GM19239 (cell line): ENCODE measurements at regions not wholly inside any gene's neighbourhood (a gene's known extent, or its start where the extent isn't known, plus 50 kb on each side); places are given as distances from the start of the nearest gene placed in this dataset.

Source experiments
- DNase-seq: peaks from one replicate; pipeline ENCODE4 v3.0.0; 2011; ENCODE audit warnings: low spot score; ENCODE audit not compliant: insufficient read length
- FAIRE-seq: peaks from 2 replicates; lab custom pipeline; 2011; peaks lifted over from hg19 to GRCh38; lab: Jason Lieb, UNC

DNA sequence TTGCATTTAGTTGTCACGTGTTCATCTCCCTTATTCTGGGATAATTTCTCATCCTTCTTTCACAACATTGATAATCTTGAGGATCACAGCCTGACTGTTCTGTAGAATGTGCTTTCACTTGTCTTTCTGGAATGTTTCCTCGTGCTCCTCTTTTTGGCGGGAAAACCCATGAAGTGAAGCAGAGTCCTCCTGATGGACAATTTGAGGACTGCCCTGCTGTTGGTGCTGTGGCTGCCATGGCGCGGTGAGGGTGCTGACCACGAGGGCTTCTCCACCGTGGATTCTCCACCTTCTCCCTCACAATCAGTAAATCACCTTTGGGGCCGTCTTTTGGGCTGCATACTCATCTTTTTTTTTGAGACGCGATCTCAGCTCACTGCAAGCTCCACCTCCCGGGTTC lies 946.9 kb downstream of the BRD1 start:
- DNase-seq (no peak), FAIRE-seq (no peak)

DNA sequence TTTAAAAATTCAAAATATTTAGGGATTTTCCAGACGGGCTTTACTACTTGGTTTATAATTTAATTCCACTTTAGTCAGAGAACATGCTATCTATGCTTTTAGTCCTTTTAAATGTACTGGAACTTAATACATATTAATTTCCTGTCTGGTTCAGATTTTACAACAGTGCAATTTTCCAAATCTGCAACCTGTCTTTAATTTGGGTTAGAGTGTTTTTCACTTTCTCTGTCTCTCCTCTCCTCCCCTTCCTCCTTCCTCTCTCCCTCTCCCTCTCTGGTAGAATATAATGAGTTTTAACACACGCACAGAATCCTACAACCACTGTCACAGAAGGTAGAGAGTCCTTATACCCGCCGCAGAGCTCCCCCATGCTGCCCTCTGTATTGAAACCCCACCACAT lies 950.7 kb downstream of the BRD1 start:
- FAIRE-seq = no peak
- DNase-seq = no peak

DNA sequence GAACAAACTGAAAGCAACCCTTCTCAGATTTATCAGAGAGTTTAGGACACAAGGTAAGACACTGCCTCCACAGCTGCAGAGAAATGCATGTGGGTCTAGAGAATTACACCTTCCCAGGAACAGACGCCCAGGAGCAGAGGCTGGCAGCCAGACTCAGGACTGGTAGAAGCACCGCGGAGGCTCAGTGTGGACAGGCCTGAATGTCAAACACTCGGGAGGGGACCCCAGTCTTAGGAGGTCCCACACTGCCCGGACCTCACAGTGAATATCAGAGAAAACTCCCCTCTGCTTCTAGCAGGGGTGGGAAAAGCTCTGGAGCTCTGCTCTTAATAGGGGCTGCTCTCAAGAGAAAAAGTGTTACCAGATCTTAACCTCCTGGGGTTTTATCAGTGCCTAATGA lies 952.7 kb downstream of the BRD1 start:
- no peak for FAIRE-seq
- DNase-seq = no peak

DNA sequence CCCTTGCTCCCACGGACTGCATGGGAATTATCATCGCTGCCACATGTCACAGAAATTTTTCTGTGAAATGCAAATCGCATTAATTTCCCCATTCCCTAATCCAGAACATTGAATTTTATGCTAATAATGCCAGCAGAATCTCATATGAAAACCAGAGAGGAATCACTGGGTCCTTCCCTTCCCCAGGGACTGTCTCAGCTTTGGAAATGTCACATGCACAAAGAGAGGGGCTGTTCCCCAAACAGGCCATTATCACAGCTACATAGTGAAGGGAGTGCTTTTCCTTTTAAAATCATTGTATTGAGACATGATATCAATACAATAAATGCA lies 954.5 kb downstream of the BRD1 start:
- DNase-seq (no peak), FAIRE-seq (no peak)

DNA sequence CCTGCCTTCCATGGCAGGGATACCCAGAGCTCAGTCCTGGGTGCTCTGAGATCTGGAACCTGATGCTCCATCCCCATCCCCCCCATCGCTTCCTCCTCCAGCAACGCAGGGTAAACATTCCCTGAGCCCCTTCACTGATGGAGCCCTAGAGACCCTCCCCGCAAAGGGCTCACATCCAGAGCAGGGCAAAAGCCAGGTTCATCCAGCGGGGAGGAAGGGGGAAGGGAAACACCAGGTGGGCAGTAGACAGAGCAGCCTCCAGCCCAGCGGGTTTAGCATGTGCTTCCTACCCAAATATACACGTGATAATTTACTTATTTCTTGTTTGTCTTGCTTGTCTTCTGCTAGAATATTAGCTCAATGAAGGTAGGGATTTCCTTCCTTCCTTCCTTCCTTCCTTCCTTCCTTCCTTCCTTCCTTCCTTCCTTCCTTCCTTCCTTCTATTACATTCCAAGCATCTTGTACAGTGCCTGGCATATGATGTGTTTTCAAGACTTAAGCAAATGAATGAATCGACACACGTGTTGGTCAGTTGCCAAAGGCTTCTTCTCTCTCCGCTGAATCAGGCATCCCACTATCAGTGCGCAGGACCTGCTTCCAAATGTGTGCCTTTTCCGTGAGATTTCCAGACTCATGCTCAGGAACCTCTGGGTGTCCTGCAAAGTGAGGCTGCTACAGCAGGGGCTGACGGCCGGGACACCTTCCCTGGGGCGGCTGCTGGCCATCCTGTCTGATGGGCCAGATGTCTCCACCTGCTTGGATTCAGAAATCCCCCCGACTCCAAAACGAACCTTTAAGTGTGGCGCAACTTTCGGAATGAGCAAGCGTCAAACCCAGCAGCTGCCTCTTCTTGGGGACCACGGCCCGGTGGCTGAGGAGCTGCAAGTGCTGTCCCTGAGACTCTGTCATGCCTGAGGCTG lies 955.1 kb downstream of the BRD1 start:
- no peak for FAIRE-seq
- DNase-seq = no peak

DNA sequence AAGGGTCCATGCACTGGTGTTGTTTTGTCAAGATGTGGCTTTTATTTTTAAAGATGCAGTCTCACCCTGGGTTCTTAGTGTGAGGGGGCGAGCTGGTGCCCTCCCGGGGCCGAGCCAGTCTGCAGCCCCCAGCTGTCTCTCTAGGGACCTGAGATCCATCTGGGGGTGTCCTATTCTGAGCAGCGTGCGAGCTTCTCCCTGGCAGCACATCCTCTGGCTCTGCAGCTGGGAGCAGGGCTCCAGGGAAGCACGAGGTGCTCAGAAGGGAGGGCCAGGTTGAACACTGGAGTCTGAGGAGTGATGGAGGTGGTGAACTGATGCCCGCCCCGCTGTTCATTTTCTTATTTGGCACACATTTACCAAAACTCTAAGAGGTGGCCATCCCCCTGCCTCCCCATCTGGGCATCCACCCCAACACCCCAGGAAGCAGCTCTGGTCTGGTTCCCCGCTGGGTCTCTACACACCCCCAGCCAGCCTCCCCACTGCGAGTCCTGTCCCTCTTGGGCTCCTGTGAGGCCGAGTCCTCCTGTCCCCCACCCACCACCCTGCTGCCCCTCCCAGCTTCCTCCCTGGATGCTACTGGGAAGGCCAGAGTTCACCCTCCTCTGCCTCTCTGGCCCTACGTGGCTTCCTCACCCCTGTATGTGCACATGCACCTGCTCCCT lies 956.4 kb downstream of the BRD1 start:
- no peak for FAIRE-seq
- DNase-seq = no peak

DNA sequence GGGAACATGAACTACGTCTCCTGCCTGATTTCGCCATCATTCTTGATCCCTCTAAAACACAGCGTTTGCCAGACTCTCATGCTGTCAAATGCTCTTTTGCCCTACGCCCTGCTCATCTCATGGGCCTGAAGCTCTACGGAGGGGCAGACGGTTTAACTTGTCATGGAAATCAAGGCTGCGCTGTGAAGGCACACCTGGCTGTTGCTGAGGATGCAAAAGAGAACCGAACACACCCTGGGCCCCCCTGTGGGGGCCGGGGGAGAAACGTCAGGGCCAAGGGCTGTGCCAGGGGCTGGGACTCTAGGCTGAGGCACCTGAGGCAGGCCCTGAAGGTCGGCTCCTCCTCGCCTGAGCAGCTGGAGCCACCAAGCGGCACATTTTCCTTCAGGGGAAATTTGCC lies 957.2 kb downstream of the BRD1 start:
- DNase-seq = no peak
- FAIRE-seq = no peak

DNA sequence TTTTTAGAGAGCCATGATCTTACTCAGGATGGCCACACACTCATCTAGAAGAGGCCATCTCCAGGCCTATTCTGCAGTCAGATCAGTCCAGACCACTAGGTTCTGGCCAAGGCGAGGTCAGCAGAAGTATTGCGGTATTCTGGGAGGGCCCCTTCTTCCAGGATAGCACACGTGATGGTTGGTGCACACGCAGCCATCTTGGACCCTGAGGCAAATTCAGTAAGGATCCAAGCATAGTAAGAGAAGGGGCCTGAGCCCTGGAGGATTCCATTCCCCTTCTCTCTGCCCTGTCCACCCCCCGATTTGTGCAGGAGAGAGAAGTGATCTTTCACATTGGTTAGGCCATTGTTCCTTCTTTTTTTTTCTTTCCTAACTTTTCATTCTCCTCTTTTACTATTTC lies 957.9 kb downstream of the BRD1 start:
- no peak for FAIRE-seq
- no peak for DNase-seq

DNA sequence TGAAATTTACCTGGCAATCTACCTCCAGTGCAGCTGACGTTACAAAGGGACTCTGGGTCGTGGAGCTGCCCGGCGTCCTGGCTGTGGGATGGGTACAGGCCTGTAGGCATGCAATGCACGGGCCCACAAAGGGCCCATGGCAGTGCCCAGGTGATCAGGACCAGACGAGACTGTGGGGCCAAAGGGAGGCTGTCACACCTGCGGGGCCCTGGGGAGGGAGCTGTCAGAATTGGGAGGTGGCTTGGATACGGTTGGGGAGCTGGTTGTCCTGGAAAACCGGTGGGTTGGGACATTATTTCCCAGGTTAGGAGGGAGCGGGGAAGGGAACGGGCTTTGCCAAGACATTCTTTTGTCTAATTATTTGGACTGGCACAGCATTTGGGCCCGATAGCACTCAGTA lies 958.5 kb downstream of the BRD1 start:
- no peak for FAIRE-seq
- no peak for DNase-seq

DNA sequence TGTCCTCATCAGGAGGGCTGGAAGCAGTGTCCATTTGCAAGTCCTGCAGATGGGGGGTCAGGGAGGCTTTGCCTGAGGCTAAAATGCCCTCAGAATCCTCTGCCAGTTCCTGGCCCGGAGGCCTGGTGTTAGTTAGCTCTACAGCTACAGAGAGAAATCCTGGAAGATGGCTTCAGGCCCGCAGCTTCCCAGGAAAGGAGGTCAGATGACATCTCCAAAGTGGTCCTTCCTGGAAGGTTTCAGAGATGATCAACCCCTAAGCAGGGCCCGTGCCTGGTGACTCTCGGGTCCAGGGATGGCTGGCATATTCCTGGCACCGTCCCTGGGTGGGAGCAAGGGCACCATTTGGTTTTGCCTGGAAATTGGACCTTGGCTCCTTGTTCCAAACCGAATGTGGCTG lies 959.1 kb downstream of the BRD1 start:
- FAIRE-seq = no peak
- DNase-seq = no peak

DNA sequence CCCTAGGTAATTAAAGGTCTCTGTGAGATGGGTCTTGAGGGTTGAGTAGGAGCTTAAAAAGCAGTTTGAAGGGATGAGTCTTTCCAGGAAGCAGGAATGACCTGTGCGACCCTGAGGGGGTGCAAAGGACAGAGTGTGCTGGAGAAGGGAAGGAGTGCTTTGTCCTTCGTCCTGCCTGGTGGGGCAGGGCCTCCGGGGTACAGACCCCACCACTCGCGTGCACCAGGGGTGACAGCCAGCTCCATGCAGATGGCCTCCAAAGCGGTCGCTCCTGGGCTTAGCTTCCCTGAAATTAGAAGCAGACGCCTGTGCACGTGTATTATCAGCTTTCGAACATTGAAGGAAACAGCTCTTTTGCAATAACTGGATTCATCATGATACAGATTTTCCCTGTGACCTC lies 959.8 kb downstream of the BRD1 start:
- DNase-seq = no peak
- FAIRE-seq = no peak

DNA sequence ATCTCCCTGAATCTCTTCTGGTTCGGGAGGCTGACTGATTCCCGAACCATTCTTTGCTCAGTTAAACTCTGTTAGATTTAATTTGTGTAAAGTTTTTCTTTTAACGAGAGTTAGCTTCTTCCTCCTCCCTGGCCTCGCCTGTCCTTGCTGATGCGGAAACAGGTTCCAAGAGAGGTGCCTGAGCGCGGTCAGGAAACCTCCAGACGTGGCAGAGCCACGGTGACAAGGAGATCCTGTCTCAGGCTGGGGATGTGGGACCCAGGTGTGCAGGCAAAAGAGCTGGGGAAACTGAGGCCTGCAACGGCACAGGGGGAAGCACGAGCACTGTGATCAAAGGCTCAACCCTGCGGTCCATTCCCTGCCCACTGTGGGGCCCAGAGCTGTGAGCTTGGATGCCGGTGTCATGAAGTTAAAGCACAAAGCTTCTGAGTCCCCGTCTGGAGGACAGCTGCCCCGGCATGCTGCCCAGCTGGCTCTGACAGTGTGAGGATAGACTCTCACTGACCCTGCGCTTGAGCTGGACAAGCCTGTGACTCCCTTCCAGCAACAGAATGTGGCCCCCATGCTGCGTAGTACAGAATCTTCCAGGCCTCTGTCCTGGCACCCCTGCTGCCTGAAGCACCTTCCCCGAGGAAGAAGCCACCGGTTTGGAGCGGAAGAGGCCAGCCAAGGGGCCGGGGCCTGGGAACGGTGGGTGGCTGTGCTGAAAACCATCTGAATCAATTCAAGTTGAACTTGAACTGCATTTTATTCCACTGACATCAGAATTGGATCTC lies 960.6 kb downstream of the BRD1 start:
- FAIRE-seq (no peak), DNase-seq (no peak)

DNA sequence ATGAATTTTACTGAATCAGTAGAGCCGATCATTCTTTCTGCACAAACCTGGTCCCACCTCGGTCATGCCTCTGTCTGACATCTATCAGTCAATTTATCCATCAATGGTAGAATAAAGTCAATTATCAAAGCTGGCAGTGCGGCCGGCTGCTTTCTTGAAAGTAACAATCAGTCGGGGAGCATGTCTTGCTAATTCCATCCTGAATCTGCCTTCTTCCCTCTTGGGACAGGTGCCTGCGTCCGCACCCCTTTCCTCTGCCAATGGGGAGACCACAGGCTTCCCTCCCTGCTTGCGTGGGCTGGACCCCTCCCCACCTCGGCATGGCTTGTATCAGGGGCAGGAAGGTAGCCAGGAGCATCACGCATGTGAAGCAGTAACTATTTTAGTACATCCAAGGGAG lies 962.9 kb downstream of the BRD1 start:
- DNase-seq = no peak
- FAIRE-seq = no peak

DNA sequence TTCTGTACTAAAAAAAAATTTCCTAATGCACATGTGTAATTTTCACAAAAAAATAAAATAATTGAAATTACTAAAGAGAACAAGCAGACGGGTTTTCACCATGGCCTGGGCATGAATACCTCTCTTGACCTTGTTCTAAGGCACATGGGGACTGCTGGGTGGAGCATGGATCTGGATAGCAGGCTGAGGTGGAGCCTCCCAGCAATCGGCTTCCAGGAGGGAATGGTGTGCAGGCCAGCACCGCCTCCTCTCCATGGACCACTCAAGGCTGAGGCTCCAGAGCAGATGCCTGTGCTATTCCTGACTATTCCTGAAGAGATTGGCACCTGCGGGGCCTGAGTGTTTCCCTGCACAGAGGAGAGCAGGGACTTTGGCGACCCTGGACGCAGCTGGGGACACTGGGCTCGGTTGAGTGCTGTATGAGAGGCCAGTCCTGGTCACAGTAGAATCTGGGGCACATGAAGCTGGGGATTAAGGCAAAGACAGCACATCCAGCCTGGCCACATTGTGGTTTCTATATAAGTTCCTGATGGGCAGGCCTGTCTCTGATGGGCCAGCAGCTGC lies 963.6 kb downstream of the BRD1 start:
- DNase-seq (no peak), FAIRE-seq (no peak)

DNA sequence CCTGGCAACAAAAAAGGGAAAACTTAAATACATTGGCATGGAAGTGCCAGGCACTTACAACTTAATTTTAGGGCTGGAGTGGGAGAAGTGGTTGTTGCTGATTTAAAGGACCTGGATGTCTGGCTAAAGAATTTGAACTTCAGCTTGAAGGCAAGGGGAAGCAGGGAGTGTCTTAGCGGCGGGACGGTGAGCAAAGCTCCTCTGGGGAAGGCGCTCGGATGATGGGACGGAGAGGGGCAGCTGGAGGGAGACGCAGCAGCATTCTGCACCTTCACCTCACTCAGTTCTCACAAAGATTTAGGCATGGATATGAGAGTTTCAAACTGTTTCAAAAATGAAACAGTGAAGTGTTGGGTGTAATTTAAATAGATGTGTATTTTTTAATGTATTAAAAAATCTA lies 967.1 kb downstream of the BRD1 start:
- no peak for FAIRE-seq

DNA sequence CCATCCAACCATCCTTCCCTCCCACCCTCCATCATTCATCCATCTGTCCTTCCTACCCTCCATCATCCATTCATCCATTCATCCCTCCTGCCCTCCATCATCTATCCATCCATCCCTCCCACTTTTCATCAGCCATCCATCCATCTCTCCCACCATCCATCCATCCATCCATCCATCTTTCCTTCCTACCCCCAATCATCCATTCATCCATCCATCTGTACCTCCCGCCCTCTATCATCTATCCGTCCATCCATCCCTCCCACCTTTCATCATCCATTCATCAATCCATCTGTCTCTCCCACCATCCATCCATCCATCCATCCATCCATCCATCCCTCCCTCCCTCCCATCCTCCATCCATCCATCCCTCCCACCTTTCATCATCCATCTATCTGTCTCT lies 968.8 kb downstream of the BRD1 start:
- FAIRE-seq (no peak), DNase-seq (no peak)

More for the DNA sequence above, 967.1 kb downstream of the BRD1 start:
- DNase-seq = no peak

DNA sequence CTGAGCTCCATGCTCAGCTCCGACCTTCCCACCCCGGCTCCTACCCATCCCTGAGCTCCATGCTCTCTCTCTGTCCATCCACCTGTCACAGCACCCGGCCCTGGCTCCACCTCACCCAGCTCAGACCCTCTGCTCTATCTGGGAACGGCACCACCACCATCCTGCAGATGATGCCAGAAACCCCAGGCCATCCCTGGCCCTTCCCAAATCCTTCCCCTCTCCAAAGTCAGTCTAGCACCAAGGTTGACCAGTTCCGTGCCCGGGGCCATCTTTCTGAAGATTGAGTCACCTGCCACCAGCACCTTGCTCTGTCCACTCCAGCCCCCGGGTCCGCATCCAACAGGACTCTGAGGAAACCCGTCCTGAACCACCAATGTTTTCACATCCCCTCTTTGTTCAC lies 969.6 kb downstream of the BRD1 start:
- FAIRE-seq = no peak
- no peak for DNase-seq

DNA sequence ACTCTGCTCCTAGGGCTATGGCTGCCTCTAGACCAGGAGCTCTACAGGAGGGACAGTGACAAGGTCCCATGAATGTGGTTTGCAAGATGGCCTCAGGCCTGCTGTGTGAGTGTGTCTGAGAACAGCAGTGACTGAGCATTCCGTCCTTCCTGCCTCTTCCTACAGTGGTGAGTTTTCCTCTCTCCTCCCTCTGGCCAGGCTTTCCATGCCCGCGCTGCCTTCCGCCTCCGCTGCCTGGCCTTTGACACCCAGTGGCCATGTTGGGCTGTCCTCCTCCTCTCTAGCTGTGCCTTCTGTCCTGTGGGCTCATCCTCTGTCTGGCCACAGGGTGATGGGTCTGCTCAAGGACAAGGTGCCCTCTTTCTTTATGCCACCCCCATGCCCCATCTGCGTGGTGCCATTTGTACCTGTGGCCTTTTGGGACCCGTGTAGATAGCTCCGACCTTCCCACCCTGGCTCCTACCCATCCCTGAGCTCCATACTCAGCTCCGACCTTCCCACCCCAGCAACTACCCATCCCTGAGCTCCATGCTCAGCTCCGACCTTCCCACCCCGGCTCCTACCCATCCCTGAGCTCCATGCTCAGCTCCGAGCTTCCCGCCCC lies 970.4 kb downstream of the BRD1 start:
- DNase-seq (no peak), FAIRE-seq (no peak)

DNA sequence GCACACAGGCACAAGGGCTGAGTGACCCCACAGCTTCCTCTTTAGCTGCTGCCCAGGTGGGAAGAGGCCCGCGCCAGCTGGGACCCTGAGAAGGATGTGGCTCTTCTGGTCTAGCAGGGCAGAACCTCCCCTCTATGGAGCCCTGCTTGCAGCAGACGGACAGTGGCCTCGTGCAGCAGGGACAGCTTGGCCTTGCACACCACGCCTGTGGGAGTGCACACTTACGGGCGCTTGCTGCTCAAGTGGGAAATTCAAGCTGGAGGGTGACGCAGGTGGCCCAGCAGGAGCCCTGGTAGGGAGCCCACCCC lies 971.4 kb downstream of the BRD1 start:
- no peak for FAIRE-seq

DNA sequence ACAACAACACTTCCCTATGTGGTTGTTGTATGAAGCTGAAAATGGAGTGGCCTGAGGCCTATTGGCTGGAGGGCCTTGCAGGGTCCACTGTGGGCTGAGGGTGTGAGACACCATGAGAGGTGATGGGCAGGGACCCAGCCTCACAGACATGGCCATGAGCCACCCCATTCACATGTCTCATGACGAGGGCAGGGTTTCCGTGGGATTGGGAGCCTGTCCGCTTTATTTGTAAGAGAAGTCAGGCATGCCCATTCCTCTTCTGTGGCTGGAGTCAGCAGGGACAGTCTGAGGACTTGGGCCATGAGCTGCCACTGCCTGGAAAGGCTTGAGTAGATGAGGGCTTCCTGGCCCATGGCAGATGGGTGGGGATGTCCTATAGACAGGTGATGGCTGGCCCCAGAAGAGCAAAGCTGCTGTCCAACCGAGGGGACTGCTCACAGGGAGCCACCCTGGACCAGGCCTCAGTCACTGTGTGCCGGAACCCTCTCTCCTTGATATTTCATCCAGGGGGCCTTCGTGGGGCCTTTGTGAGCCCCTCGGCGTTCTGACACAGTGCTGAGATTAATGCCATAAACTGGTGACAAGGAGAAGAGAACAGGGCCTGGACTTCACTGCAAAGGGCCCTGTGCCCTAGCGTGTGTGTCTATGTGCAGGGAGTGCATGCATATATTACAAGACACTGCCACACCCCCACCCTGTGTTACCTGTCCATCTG lies 971.9 kb downstream of the BRD1 start:
- no peak for FAIRE-seq
- no peak for DNase-seq

More for the DNA sequence above, 971.4 kb downstream of the BRD1 start:
- DNase-seq = no peak
